GM18498 (cell line): ENCODE measurements at regions not wholly inside any gene's neighbourhood (a gene's known extent, or its start where the extent isn't known, plus 50 kb on each side); places are given as distances from the start of the nearest gene placed in this dataset.

Source experiments
- ATAC-seq: cut with Tn5 transposase; IDR thresholded peaks from one replicate; pipeline ENCODE4 v1.9.1; 2021; ENCODE audit warnings: mild to moderate bottlenecking, moderate library complexity; ENCODE audit not compliant: unreplicated experiment

DNA sequence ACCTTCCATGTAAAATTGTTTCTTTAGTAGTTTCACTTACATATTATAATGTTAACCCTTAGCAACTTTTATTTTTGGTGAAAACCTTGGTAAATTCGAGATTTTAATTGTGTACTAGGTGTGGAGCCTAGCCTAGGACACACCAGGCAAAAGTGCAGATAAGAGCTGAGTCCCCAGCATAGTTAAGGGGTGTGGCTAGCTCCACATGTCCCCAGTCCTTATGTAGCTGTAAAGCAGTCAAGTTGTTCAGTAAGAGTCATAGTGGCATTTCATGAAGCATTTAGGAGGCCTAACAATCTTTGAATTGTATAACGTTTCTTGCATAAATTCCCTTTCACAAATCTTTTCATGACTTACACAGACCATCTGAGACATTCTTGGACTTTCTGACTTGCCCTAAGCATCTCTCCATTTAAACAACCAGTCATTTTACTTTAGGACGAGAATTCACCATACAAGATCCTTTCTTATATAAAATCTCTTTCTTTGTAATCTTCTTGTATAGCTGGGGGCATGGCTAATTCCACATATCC is 53.8 kb upstream of the INHBA start:
- no peak for ATAC-seq

DNA sequence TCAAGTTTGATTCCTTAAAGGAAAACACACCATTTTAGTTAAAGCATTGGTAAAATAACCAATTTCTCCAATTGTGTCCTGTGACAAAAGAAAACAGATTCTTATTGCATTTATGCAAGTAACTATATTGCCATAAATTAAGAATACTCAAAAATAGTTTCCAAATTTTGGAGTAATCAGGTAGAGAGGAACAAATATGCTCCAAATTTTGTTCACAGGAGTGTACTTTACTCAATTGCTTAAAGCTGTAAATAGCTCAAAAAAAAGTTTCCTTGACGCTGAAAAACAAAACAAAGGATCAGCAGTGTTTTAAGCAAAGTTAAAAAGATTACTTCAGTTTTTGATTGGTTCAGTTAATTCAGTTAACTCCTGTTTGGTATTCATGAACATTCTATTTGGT is 52.2 kb upstream of the INHBA start:
- ATAC-seq = no peak

DNA sequence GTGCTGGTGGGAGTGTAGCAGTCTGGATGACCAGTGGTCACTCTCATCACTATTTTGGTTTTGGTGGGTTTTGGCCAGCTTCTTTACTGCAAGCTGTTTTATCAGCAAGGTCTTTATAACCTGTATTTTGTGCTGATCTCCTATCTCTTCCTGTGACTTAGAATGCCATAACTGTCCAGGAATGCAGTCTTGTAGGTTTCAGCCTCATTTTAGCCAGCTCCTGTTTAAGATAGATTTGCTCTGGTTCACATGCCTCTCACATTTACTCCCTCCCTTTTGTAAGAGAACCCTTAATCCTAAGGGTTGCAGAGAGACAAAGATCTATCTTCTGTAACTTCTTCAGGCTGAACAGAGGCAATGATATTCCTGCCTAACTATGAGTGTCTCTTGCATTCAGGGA is 51.2 kb upstream of the INHBA start:
- ATAC-seq = no peak
